A673 (cell line): ENCODE measurements at regions not wholly inside any gene's neighbourhood (a gene's known extent, or its start where the extent isn't known, plus 50 kb on each side); places are given as distances from the start of the nearest gene placed in this dataset.

Experiments
- BruUV-seq: library from RNA; stranded (reverse); fragments of 400-500 nt; replicated peaks from 2 replicates; lab custom pipeline; 2021; lab: Mats Ljungman, UMichigan
- CTCF ChIA-PET: fragments of 300-600 bp; sonication (Branson Sonifier 250); formaldehyde crosslinking; loops from one replicate; lab custom pipeline; 2022; ENCODE audit warnings: antibody characterized with exemption; lab: Charles Lee
- POLR2A ChIA-PET: fragments of 300-600 bp; sonication (Branson Sonifier 250); formaldehyde crosslinking; loops from one replicate; lab custom pipeline; 2022; ENCODE audit warnings: antibody characterized with exemption; ENCODE audit not compliant: low non-redundant PET; lab: Charles Lee
- DNase-seq: peaks from one replicate; pipeline ENCODE4 v3.0.0-alpha.2; 2015; ENCODE audit warnings: low spot score
- H3K27ac ChIP-seq: fragments of 200-600 bp; sonication (generic); 2 replicates; pipeline ENCODE4 v1.5.1; 2016; ENCODE audit warnings: mixed run types, low read depth, mild to moderate bottlenecking, mixed read lengths, antibody characterized with exemption, low read length; ENCODE audit not compliant: poor library complexity, severe bottlenecking
- H3K27me3 ChIP-seq: fragments of 200-600 bp; sonication (generic); replicated peaks from 2 replicates; pipeline ENCODE4 v1.6.1; 2017; ENCODE audit warnings: mixed run types, low read depth, mild to moderate bottlenecking, mixed read lengths, antibody characterized with exemption, low read length; ENCODE audit not compliant: insufficient read depth, poor library complexity
- H3K36me3 ChIP-seq: fragments of 200-600 bp; sonication (generic); 2 replicates; pipeline ENCODE4 v1.6.1; 2016; ENCODE audit warnings: mixed run types, mild to moderate bottlenecking, mixed read lengths, antibody characterized with exemption, low read length; ENCODE audit not compliant: insufficient read depth, poor library complexity, severe bottlenecking
- H3K4me1 ChIP-seq: fragments of 200-600 bp; sonication (generic); 2 replicates; pipeline ENCODE4 v1.6.1; 2017; ENCODE audit warnings: mixed run types, mild to moderate bottlenecking, mixed read lengths, antibody characterized with exemption, low read length; ENCODE audit not compliant: insufficient read depth, poor library complexity, severe bottlenecking
- H3K4me3 ChIP-seq: fragments of 200-600 bp; sonication (generic); 2 replicates; pipeline ENCODE4 v1.5.1; 2016; ENCODE audit warnings: low read depth, mixed run types, mild to moderate bottlenecking, mixed read lengths, low read length; ENCODE audit not compliant: poor library complexity, severe bottlenecking
- H3K9me3 ChIP-seq: fragments of 200-600 bp; sonication (generic); 2 replicates; pipeline ENCODE4 v1.6.1; 2016; ENCODE audit warnings: mixed run types, low read depth, mild to moderate bottlenecking, mixed read lengths, antibody characterized with exemption, low read length; ENCODE audit not compliant: poor library complexity, severe bottlenecking
- CTCF ChIP-seq: fragments of 300-800, 200-600 bp; sonication (generic); conservative IDR thresholded peaks from 2 replicates; pipeline ENCODE4 v1.5.1; 2017; ENCODE audit warnings: low read depth, mild to moderate bottlenecking, antibody characterized with exemption, low read length, moderate library complexity, mixed read lengths
- EZH2 ChIP-seq: fragments of 200-600 bp; sonication (generic); IDR thresholded peaks from 2 replicates; pipeline ENCODE4 v1.6.1; 2017; ENCODE audit warnings: borderline replicate concordance, low read depth, mild to moderate bottlenecking, mixed read lengths, antibody characterized with exemption, low read length; ENCODE audit not compliant: poor library complexity, severe bottlenecking
- intact Hi-C: fragments of 100-400 bp; cut with micrococcal nuclease; formaldehyde crosslinking; loops from one replicate; pipeline ENCODE4 v1.10.0; 2022; ENCODE audit not compliant: unreplicated experiment

GRCh38 chr1:55604179-55604578 lies 389.0 kb upstream of the USP24 start:
- Histone ChIP-seq H3K27me3 (no peaks in the 10 kb centered on the region), H3K27ac (no peak overlapping the region), H3K4me1 (no peaks in the 10 kb centered on the region), H3K9me3 (no peaks in the 10 kb centered on the region), H3K4me3 (no peak overlapping the region), H3K36me3 (no peaks in the 10 kb centered on the region)
- no peak for DNase-seq
- no peak for TF ChIP-seq CTCF
- no peak for TF ChIP-seq EZH2
- ChIA-PET POLR2A (no interaction called here), CTCF (no interaction called here)
- intact Hi-C loops: no loop called here
- no TSS peak for BruUV-seq

- intact Hi-C loops: no loop called here
- H3K9me3 ChIP-seq: no peaks in the 10 kb centered on the region
- no TSS peak for BruUV-seq
- no peak for TF ChIP-seq CTCF
- no peak for TF ChIP-seq EZH2
- no peak for DNase-seq
- H3K36me3 ChIP-seq: no peaks in the 10 kb centered on the region
- H3K4me3 ChIP-seq: no peak overlapping the region
- ChIA-PET CTCF (no interaction called here), POLR2A (no interaction called here)
- H3K27me3 ChIP-seq: peaks cover 5% of the 10 kb centered on the region
- H3K27ac ChIP-seq: no peak overlapping the region
- no peaks in the 10 kb centered on the region for H3K4me1 ChIP-seq
Measured at GRCh38 chr1:55600242-55600641, 385.1 kb upstream of the USP24 start.

- ChIA-PET POLR2A (no interaction called here), CTCF (no interaction called here)
- H3K4me3 ChIP-seq: no peak overlapping the region
- peaks cover 7% of the 10 kb centered on the region for H3K27me3 ChIP-seq
- no peak for DNase-seq
- no peaks in the 10 kb centered on the region for H3K4me1 ChIP-seq
- BruUV-seq: no TSS peak
- no peaks in the 10 kb centered on the region for H3K9me3 ChIP-seq
- TF ChIP-seq CTCF: no peak
- no peak for TF ChIP-seq EZH2
- no peaks in the 10 kb centered on the region for H3K36me3 ChIP-seq
- intact Hi-C loops: no loop called here
- no peak overlapping the region for H3K27ac ChIP-seq
Measured at GRCh38 chr1:55597910-55598309, 382.7 kb upstream of the USP24 start.
